ENCODE measurements at regions not wholly inside any gene's neighbourhood (a gene's known extent, or its start where the extent isn't known, plus 50 kb on each side); places are given as distances from the start of the nearest gene placed in this dataset.

- H3K4me1 Mint-ChIP-seq, result peaks cover 91% of the 10 kb centered on the region
- intact Hi-C loops (cut with micrococcal nuclease), result loop anchor here in 1 of 2 donors (10.0 kb wide), 1 partner anchor 91 kb away; the partner anchor contains the start of genes DTWD1 and FAM227B
These were observed 94.9 kb downstream of the DTWD1 start for GRCh38 chr15:49715701-49716100.

GRCh38 chr15:49718234-49718633 lies 97.4 kb downstream of the DTWD1 start:
- Histone ChIP-seq H3K9ac (ENCODE audit: insufficient read depth, low read length, poor library complexity, severe bottlenecking) (peak overlapping the region; percentile 35), H3K9me3 (replicated peaks in 1 of 2; ENCODE audit: control insufficient read depth in 1 of 2, insufficient read depth in 1 of 2, low read length in 2 of 2) (no peaks in the 10 kb centered on the region), H3K79me2 (ENCODE audit: insufficient read depth, low read length) (no peaks in the 10 kb centered on the region), H3K27ac (ENCODE audit: low read depth in 1 of 2, low read length in 2 of 2) (peak overlapping the region; percentile 63 to 75), H4K20me1 (ENCODE audit: insufficient read depth, low read length) (no peaks in the 10 kb centered on the region), H3K4me3 (replicated peaks in 1 of 3; ENCODE audit: low read depth in 2 of 3, low read length in 3 of 3) (peak overlapping the region; percentile 12 to 68 (median 47)), H3K27me3 (ENCODE audit: control insufficient read depth in 2 of 2, insufficient read depth in 2 of 2, low read length in 2 of 2) (no peaks in the 10 kb centered on the region), H2AFZ (ENCODE audit: insufficient read depth, low read depth, low read length, poor library complexity, severe bottlenecking) (peak overlapping the region; percentile 44), H3K4me1 (ENCODE audit: control insufficient read depth in 1 of 2, insufficient read depth in 2 of 2, low read length in 2 of 2) (peaks cover 78 to 82% of the 10 kb centered on the region in 2 donors), H3K36me3 (replicated peaks in 1 of 2; ENCODE audit: control insufficient read depth in 1 of 2, insufficient read depth in 2 of 2, low read length in 2 of 2) (no peaks in the 10 kb centered on the region), H3K4me2 (replicated peaks; ENCODE audit: extremely low read depth, low read length, poor library complexity, severe bottlenecking) (peak overlapping the region; percentile 81)
- H3K36me3 Mint-ChIP-seq, result no peaks in the 10 kb centered on the region
- H3K4me1 Mint-ChIP-seq, result peaks cover 79% of the 10 kb centered on the region
- intact Hi-C loops (cut with micrococcal nuclease), result loop anchor here in 1 of 2 donors (10.0 kb wide), 1 partner anchor 93 kb away; the partner anchor contains the start of genes DTWD1 and FAM227B
- no CpG with 5 or more reads among the region's 2 CpGs for WGBS (ENCODE audit: insufficient coverage)
- peak overlapping the region; percentile 82 to 96 (median 91) for H3K27ac Mint-ChIP-seq
- no peak for TF ChIP-seq CTCF (IDR thresholded peaks at IDR 0.05)
- DNase-seq, result peak; percentile 63 to 83 (median 75)
- H3K9me3 Mint-ChIP-seq, result peaks cover 2 to 11% (median 5%) of the 10 kb centered on the region in 7 donors
- H3K4me3 Mint-ChIP-seq, result peak overlapping the region; percentile 48 to 79
- H3K27me3 Mint-ChIP-seq (ENCODE audit: low read depth in 3 of 3), result no peaks in the 10 kb centered on the region

More at GRCh38 chr15:49715701-49716100, 94.9 kb downstream of the DTWD1 start:
- no peak overlapping the region for H3K4me3 Mint-ChIP-seq
- peaks cover 7 to 20% (median 13%) of the 10 kb centered on the region in 7 donors for H3K9me3 Mint-ChIP-seq
- H3K27ac Mint-ChIP-seq, result peak overlapping the region in 4 of 7 donors; percentile 0 to 81 (median 40)
- Histone ChIP-seq H3K4me1 (ENCODE audit: control insufficient read depth in 1 of 2, insufficient read depth in 2 of 2, low read length in 2 of 2) (peaks cover 80 to 88% of the 10 kb centered on the region in 2 donors), H3K4me2 (replicated peaks; ENCODE audit: extremely low read depth, low read length, poor library complexity, severe bottlenecking) (no peak overlapping the region), H3K27me3 (ENCODE audit: control insufficient read depth in 2 of 2, insufficient read depth in 2 of 2, low read length in 2 of 2) (no peaks in the 10 kb centered on the region), H3K9me3 (replicated peaks in 1 of 2; ENCODE audit: control insufficient read depth in 1 of 2, insufficient read depth in 1 of 2, low read length in 2 of 2) (peaks cover 4 to 6% of the 10 kb centered on the region in 2 donors), H3K79me2 (ENCODE audit: insufficient read depth, low read length) (no peaks in the 10 kb centered on the region), H3K36me3 (replicated peaks in 1 of 2; ENCODE audit: control insufficient read depth in 1 of 2, insufficient read depth in 2 of 2, low read length in 2 of 2) (no peaks in the 10 kb centered on the region), H3K9ac (ENCODE audit: insufficient read depth, low read length, poor library complexity, severe bottlenecking) (no peak overlapping the region), H3K4me3 (replicated peaks in 1 of 3; ENCODE audit: low read depth in 2 of 3, low read length in 3 of 3) (no peak overlapping the region), H4K20me1 (ENCODE audit: insufficient read depth, low read length) (no peaks in the 10 kb centered on the region), H3K27ac (ENCODE audit: low read depth in 1 of 2, low read length in 2 of 2) (no peak overlapping the region), H2AFZ (ENCODE audit: insufficient read depth, low read depth, low read length, poor library complexity, severe bottlenecking) (no peak overlapping the region)
- 100% methylated on average over 1 of the region's 5 CpGs for WGBS (ENCODE audit: insufficient coverage)
- H3K36me3 Mint-ChIP-seq, result peaks cover 7% of the 10 kb centered on the region in 2 donors
- TF ChIP-seq CTCF (IDR thresholded peaks at IDR 0.05), result no peak
- DNase-seq, result no peak
- H3K27me3 Mint-ChIP-seq (ENCODE audit: low read depth in 3 of 3), result no peaks in the 10 kb centered on the region

Measured in CD14-positive monocyte (primary cell).